Stimulated activated CD8-positive, alpha-beta memory T cell treated with anti-CD3 and anti-CD28 coated beads, Interleukin-4, amount 100 ng/mL, for 1 hour (primary cell): ENCODE measurements at regions not wholly inside any gene's neighbourhood (a gene's known extent, or its start where the extent isn't known, plus 50 kb on each side); places are given as distances from the start of the nearest gene placed in this dataset.

Source experiments
- DNase-seq, 2 donors: peaks; one replicate each; pipeline ENCODE4 v3.0.0-alpha.2; 2020; ENCODE audit warnings: low read depth in 2 of 2, low spot score in 1 of 2

- DNase-seq = no peak
Observed at GRCh38 chr20:42020316-42020715, 402.1 kb upstream of the CHD6 start.

GRCh38 chr20:42018979-42019378, 400.8 kb upstream of the CHD6 start:
- no peak for DNase-seq

GRCh38 chr20:42010090-42010489, 391.9 kb upstream of the CHD6 start:
- no peak for DNase-seq

GRCh38 chr20:42007251-42007650, 389.1 kb upstream of the CHD6 start:
- no peak for DNase-seq

GRCh38 chr20:42005211-42005610, 387.0 kb upstream of the CHD6 start:
- DNase-seq = no peak

- no peak for DNase-seq
Observed at GRCh38 chr20:42003380-42003779, 385.2 kb upstream of the CHD6 start.

- no peak for DNase-seq
Observed at GRCh38 chr20:41998539-41999341, 380.6 kb upstream of the CHD6 start.

GRCh38 chr20:41996951-41997350, 378.8 kb upstream of the CHD6 start:
- no peak for DNase-seq

- no peak for DNase-seq
Observed at GRCh38 chr20:41992481-41992880, 374.3 kb upstream of the CHD6 start.

GRCh38 chr20:41991412-41991811, 373.2 kb upstream of the CHD6 start:
- no peak for DNase-seq

GRCh38 chr20:41989935-41990635, 371.9 kb upstream of the CHD6 start:
- no peak for DNase-seq

GRCh38 chr20:41989039-41989679, 371.0 kb upstream of the CHD6 start:
- no peak for DNase-seq

GRCh38 chr20:41984031-41984430, 365.9 kb upstream of the CHD6 start:
- no peak for DNase-seq

GRCh38 chr20:41983159-41983558, 365.0 kb upstream of the CHD6 start:
- no peak for DNase-seq

GRCh38 chr20:41981746-41982145, 363.6 kb upstream of the CHD6 start:
- DNase-seq = no peak

GRCh38 chr20:41978875-41979274, 360.7 kb upstream of the CHD6 start:
- no peak for DNase-seq

GRCh38 chr20:41978246-41978790, 360.1 kb upstream of the CHD6 start:
- DNase-seq = no peak

- DNase-seq = no peak
Observed at GRCh38 chr20:41969656-41970055, 351.5 kb upstream of the CHD6 start.

- no peak for DNase-seq
Observed at GRCh38 chr20:41960166-41960565, 342.0 kb upstream of the CHD6 start.

- DNase-seq = no peak
Observed at GRCh38 chr20:41958391-41958790, 340.2 kb upstream of the CHD6 start.

GRCh38 chr20:41956338-41957074, 338.3 kb upstream of the CHD6 start:
- DNase-seq = no peak
